SIG-M5 treated with dmso at 0.1 percent for 504 hours (cell line): ENCODE measurements at regions not wholly inside any gene's neighbourhood (a gene's known extent, or its start where the extent isn't known, plus 50 kb on each side); places are given as distances from the start of the nearest gene placed in this dataset.
"Not testable (repeated sequence)": the region's sequence is repeated elsewhere in the genome, so short reads cannot be mapped to it uniquely, and the experiment has no call there.

ENCODE experiments used
- DNase-seq: peaks from one replicate; lab custom pipeline; 2025; ENCODE audit not compliant: unreplicated experiment; lab: John Stamatoyannopoulos, UW

GRCh38 chr2:194603429-194603828, 1053.6 kb upstream of the SLC39A10 start:
- no peak for DNase-seq

GRCh38 chr2:194602750-194603149, 1054.3 kb upstream of the SLC39A10 start:
- DNase-seq, result no peak

DNA sequence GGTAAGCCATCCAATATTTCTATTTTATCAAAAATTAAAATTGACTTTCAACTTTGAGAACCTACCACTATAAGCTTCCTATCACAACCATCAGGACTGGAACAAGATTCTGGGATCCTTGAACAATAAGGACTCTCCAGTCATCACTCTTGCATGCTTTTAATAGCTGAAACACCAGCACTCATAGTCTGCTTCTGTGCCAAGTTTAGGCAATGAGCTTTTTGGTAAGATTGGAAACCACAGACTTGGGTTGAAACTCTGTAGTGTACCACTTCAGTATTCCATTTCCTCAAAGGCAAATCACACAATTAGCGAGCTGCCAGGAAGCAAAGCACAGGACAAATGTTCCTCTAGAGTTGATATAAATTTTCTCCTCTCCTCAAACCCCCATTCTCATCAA, 1065.8 kb upstream of the SLC39A10 start:
- no peak for DNase-seq

GRCh38 chr2:194587739-194588270, 1069.2 kb upstream of the SLC39A10 start:
- no peak for DNase-seq

- DNase-seq, result no peak
These were observed 1089.4 kb upstream of the SLC39A10 start for GRCh38 chr2:194567661-194568017.

DNA sequence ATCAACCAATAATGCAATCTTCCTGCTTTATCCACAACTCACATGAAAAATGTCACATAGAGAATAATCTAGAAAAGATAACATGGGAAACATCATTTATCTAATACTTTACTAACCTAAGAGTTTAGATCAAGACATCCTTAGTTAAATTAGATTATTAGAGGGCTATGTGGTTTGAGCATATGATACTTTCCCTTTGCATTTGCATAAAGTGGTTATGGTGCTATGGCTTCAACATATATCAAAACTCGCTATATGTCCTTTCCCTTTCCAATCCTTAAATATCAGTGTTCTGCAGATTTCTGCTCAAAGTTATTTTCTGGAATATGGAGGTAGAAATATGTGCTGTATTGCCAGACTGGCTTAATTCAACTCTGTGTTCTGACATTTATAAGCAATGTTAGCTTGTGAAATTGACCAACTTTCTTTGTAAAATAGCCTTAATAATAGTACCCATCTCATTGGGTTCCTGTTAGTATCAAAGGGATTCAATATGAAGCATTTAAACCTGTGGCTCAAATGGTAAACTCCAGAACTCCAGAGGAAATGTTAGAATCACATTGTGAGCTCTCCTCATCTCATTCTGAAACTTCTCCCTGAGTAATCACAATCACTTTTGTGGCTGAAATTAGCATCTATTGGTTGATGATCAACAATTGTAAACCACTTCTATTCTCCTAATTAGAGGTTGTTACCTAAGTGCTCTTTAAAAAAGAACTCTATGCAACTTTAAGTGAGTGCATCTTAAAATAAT, 1089.9 kb upstream of the SLC39A10 start:
- no peak for DNase-seq

DNA sequence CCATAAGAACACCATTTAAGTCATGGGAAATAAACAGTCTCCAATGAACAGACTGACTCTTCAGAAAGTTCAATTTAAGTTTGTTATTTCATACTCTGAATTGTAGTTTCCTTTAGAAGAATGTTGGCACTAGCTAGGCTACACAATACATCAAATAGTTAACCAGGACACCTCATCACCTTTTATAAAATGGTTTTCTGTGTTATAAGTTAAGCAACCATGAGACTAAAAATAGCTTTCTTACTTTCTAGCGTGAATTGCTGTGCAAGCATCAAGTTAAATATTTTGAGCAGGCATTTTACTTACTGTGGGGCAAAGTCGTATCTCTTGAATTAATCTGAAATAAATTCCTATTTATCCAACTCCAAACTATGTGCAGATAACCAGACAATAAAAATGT, 1092.6 kb upstream of the SLC39A10 start:
- DNase-seq, result no peak

DNA sequence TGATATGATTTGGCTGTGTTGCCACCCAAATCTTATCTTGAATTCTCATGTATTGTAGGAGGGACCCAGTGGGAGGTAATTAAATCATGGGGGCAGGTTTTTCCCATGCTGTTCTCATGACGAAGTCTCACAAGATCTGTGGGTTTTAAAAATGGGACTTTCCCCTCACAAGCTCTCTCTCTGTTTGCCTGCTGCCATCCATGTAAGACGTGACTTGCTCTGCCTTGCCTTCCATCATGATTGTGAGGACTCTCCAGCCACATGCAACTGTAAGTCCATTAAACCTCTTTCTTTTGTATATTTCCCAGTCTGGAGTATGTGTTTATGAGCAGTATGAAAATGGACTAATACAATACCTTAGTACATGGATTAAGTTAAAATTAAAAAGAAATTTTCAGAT, 1094.7 kb upstream of the SLC39A10 start:
- DNase-seq, result no peak

GRCh38 chr2:194559964-194560363, 1097.1 kb upstream of the SLC39A10 start:
- DNase-seq, result no peak

DNA sequence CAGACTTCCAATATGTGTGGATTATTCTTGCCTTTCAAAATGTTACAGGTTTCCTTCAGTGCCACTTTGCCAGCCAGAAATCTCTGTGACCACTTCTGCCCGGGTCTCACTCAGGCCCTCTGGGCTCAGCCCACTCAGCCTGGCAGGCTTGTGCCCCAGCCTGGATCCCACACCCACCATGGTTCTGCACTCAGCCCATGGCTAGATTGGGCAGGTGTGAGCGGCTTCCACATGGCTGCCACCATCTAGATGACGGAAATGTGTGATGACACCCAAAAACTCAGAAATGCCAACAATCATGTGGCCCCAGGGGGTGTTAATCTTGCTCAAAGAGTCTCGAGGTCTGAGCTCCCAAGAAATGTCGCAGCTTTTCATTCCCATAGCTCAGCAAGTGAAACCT, 1097.5 kb upstream of the SLC39A10 start:
- DNase-seq, result no peak

DNA sequence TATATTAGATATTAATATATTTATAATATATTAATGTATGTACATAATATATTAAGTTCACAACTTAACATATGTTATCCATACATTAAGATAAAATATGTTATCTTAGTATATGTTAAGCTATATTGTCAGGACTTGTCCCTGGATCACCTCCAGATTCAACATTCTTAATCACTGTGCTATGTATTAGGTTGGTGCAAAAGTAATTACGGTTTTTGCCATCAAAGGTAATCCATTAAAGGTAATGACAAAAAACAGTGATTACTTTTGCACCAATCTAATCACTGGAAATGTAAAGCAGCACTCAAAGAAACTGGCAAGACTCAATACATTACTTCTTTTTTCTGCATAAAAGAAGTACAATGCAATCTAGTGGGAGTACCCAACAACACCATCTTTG, 1099.0 kb upstream of the SLC39A10 start:
- no peak for DNase-seq

GRCh38 chr2:194556629-194557028, 1100.4 kb upstream of the SLC39A10 start:
- no peak for DNase-seq

GRCh38 chr2:194553980-194554379, 1103.0 kb upstream of the SLC39A10 start:
- no peak for DNase-seq

DNA sequence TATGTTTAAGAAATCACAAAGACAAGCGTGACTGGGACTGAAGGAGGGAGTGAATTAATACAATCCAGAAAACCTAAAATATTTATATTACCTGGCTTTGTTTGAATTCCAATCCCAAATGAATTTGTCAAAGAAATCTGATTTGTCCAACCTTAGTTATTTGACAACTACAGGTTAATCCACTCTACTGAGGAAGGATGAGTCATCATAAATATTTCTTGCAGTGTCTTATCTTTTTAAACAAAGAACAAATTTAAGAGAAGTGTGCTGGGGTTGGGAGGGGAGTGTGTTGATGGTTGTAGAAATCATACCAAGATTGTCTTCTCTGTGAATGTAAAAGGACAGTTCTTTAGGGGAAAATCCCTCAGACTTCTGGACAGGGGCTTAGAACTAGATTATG, 1106.3 kb upstream of the SLC39A10 start:
- DNase-seq, result no peak

DNA sequence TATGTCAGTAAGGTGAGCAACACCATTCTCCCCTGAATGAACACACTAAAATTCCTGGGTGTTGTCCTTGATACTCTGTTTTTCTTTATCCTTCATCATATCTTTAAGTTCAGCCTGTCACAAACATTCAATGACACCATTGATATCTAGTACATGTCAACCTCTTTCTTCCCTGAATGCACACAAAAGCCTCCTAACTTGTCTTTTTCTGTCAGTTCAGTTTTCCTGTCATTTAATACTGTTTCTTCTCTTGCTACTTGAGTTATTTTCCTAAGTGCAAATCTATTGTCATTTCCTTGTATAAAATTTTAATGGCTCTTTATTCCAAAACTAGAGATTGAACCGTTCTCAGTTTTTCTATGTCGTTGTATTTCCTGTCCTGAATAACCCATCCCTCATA, 1107.6 kb upstream of the SLC39A10 start:
- DNase-seq, result no peak

DNA sequence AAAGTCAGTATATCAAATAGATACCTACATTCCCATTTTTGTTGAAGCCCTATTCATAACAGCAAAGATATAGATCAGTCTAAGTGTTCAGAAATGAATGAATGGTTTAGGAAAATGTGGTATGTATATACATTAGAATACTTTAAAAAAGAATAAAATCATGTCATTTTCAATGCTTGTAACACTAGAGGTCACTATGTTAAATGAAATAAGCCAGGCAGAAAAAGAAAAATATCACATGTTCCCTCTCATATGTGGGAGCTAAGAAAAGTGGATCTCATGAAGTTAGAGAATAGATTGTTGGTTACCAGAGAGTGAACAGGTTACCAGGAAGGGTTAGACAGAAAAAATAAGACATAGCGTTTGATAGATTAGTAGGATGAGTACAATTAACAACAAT, 1111.0 kb upstream of the SLC39A10 start:
- DNase-seq, result peak; percentile 28

- no peak for DNase-seq
These were observed 1117.6 kb upstream of the SLC39A10 start for GRCh38 chr2:194539425-194539824.

- no peak for DNase-seq
These were observed 1130.9 kb upstream of the SLC39A10 start for GRCh38 chr2:194526121-194526520.

GRCh38 chr2:194514281-194514680, 1142.7 kb upstream of the SLC39A10 start:
- DNase-seq, result no peak

DNA sequence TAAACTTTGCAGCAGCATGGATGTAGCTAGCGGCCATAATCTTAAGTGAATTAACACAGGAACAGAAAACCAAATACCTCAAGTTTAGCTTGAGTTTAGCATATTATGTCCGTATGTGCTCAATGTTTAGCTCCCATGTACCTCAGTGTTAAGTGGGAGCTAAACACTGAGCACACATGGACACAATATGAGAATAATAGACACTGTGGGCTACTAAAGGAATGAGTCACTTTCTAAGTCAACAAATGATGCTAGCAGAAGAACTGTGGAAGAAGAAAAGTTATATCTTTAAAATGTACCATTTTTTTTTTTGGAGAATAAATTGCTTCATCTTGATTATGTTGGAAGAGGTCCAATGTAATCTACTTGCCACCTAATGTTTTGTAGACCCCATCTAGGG, 1146.0 kb upstream of the SLC39A10 start:
- DNase-seq, result not testable (repeated sequence)

- DNase-seq, result not testable (repeated sequence)
These were observed 1152.2 kb upstream of the SLC39A10 start for GRCh38 chr2:194504876-194505275.

GRCh38 chr2:194495046-194495445, 1162.0 kb upstream of the SLC39A10 start:
- DNase-seq, result no peak

DNA sequence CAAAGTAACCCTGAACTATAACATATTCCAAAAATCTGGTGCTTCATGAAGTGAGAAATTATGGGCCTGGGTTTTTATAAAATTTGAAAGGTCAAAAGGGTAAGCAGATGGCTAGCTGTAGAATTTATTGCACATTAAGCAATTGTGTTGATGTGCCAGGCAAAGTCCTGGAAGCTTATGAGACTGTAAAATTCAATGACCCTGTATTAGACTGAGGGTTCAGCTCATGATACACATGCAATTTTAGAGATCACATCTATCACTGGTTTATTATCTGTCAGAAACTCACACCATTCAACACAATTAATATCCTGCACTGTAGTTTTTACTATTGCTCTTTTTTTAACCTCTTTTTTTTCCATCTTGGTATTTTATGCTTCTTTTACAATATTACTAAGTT, 1162.6 kb upstream of the SLC39A10 start:
- no peak for DNase-seq
